Prostate gland (tissue), 2 donors: ENCODE measurements at regions not wholly inside any gene's neighbourhood (a gene's known extent, or its start where the extent isn't known, plus 50 kb on each side); places are given as distances from the start of the nearest gene placed in this dataset.

Source experiments
- DNase-seq: peaks from one replicate; pipeline ENCODE4 v3.0.0-alpha.2; 2019; ENCODE audit warnings: low spot score
- H3K27ac ChIP-seq, 2 donors: fragments of 200-600 bp; sonication (generic); 2 replicates each; pipeline ENCODE4 v1.5.1; 2017 to 2019
- H3K27me3 ChIP-seq: fragments of 200-600 bp; sonication (generic); replicated peaks from 2 replicates; pipeline ENCODE4 v1.5.1; 2019; ENCODE audit not compliant: insufficient read depth
- H3K36me3 ChIP-seq, 2 donors: fragments of 200-600 bp; sonication (generic); 1 replicate in 1 of 2; 2 replicates in 1 of 2; pipeline versions ENCODE4 v1.5.1 to v1.8.1; 2017 to 2019
- H3K4me1 ChIP-seq: fragments of 200-600 bp; sonication (generic); replicated peaks from 2 replicates; pipeline ENCODE4 v1.5.1; 2019
- H3K4me3 ChIP-seq, 2 donors: fragments of 200-600 bp; sonication (generic); 2 replicates each; pipeline ENCODE4 v1.5.1; 2017 to 2019
- H3K9me3 ChIP-seq: fragments of 200-600 bp; sonication (generic); 2 replicates; pipeline ENCODE4 v1.5.1; 2017
- CTCF ChIP-seq, 4 experiments: fragments of 200-600 bp in 2 of 4; fragments of 450-650 bp in 2 of 4; sonication (generic) in 2 of 4; IDR thresholded peaks; 1 replicate in 3 of 4; 2 replicates in 1 of 4; pipeline ENCODE4 v1.5.1; 2016 to 2019; ENCODE audit warnings: antibody characterized with exemption in 4 of 4, mild to moderate bottlenecking in 2 of 4, moderate library complexity in 2 of 4
- POLR2A ChIP-seq: fragments of 450-650 bp; IDR thresholded peaks from one replicate; pipeline ENCODE4 v1.6.1; 2016; ENCODE audit warnings: antibody characterized with exemption, mild to moderate bottlenecking
- POLR2AphosphoS5 ChIP-seq: sonication (generic); formaldehyde crosslinking; IDR thresholded peaks from one replicate; pipeline ENCODE4 v1.6.1; 2017; ENCODE audit warnings: antibody characterized with exemption
- WGBS: methylation state at CpG from one replicate; pipeline ENCODE4 v1.1.5; 2018; 5-methylcytosine and 5-hydroxymethylcytosine counted together
- intact Hi-C: fragments of 100-400 bp; cut with DNase I; formaldehyde crosslinking; loops from one replicate; pipeline ENCODE4 v1.14.2; 2022

DNA sequence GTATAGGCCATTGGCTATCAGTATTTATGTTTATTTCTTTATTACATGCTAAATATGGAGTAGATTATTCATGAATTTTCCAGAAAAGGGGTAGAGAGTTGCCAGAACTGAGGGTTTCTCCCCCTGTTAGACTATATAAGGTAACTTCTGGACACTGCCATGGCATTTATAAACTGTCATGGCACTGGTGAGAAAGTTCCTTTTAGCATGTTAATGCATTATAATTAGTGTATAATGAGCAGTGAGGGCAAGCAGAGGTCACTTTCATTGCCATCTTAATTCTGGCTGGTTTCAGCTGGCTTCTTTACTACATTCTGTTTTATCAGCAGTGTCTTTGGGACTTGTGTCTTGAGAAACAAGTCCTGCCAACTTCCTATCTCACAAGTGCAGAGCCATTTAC, 220.0 kb upstream of the CNR1 start:
- Histone ChIP-seq H3K27ac (no peak overlapping the region), H3K36me3 (no peaks in the 10 kb centered on the region), H3K9me3 (no peaks in the 10 kb centered on the region), H3K27me3 (no peaks in the 10 kb centered on the region), H3K4me1 (no peaks in the 10 kb centered on the region), H3K4me3 (no peak overlapping the region)
- DNase-seq, result no peak
- intact Hi-C loops, result no loop called here
- TF ChIP-seq POLR2A (no peak), CTCF (IDR thresholded peaks at IDR 0.05) (no peak), POLR2AphosphoS5 (no peak)

DNA sequence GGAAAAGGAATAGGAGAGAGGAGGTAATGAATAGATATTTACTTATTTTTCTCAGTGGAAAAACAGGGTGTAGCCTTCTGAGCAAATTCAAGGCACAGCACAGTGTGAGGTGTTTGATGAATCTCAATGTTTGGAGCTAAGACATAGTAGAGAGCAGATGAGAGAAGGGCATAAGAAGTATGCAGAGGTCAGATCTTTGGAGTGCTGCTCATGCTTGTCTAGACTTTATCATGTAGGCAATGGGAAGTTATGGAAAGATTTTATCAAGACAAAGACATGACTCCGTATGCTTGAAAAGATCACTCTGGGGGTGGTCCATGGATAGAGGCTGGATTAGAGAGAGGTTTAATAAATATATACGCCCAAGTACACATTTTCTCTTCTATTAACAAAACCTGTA, 217.0 kb upstream of the CNR1 start:
- Histone ChIP-seq H3K4me1 (no peaks in the 10 kb centered on the region), H3K27me3 (no peaks in the 10 kb centered on the region), H3K36me3 (no peaks in the 10 kb centered on the region), H3K9me3 (no peaks in the 10 kb centered on the region), H3K4me3 (no peak overlapping the region), H3K27ac (no peak overlapping the region)
- no peak for DNase-seq
- WGBS, result 62% methylated on average over 2 of the region's 2 CpGs
- no peak for TF ChIP-seq CTCF (IDR thresholded peaks at IDR 0.05)
- TF ChIP-seq POLR2A, result no peak
- TF ChIP-seq POLR2AphosphoS5, result no peak
- intact Hi-C loops, result no loop called here

DNA sequence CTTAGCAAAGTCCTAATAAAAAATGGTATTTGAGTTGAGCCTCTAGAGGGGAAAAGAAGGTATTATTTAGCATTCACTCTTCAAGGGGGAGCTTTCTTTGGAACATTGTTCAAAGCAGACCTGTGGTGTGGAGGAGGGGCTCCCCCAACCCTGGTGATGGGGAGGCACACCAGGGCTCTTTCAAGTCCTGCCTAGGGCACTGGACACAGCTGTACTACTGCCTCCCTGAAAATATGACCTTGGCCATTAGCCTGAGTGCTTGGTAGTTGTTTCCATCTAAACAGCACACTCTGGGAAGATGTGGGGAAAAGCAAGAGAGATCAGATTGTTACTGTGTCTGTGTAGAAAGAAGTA, 215.1 kb upstream of the CNR1 start:
- TF ChIP-seq POLR2AphosphoS5 (no peak), POLR2A (no peak), CTCF (IDR thresholded peaks at IDR 0.05) (no peak)
- no peaks in the 10 kb centered on the region for H3K36me3 ChIP-seq
- no peak overlapping the region for H3K4me3 ChIP-seq
- no peak overlapping the region for H3K27ac ChIP-seq
- intact Hi-C loops, result no loop called here
- DNase-seq, result no peak
- no peaks in the 10 kb centered on the region for H3K9me3 ChIP-seq
- no peaks in the 10 kb centered on the region for H3K4me1 ChIP-seq
- no peaks in the 10 kb centered on the region for H3K27me3 ChIP-seq

DNA sequence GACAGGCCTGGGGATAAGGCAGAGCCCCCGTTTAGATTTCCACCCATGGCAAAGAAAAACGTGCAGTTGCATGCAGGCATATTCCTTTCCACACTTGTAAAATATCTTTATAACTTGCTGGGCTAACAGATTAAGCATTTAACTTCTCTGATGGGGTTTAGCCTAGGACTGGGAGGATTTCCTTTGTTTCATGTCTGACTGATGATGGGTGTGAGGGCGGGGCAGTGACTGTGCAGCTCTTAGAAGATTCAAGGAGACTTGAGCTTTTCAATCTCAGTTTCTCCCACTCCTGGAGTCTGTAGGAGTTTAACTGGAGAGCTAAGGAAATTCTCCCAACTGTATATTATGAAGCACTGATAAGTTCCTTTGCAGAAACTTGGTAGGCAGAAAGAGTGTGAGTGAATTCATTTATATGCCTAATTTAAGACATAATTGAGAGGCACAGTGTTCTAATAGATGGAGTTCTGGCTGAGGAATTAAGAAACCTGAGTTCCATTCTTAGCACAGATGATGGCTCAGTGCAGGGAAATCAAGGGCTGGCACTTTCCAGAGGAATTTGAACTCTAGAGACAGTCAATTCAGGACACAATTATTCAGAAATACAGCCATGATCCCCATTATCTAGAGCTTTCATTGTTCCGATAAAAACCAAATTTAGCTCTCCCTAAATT, 214.6 kb upstream of the CNR1 start:
- Histone ChIP-seq H3K36me3 (no peaks in the 10 kb centered on the region), H3K9me3 (no peaks in the 10 kb centered on the region), H3K27ac (no peak overlapping the region), H3K4me3 (no peak overlapping the region), H3K4me1 (no peaks in the 10 kb centered on the region), H3K27me3 (no peaks in the 10 kb centered on the region)
- intact Hi-C loops, result no loop called here
- no peak for TF ChIP-seq POLR2A
- DNase-seq, result no peak
- 44% methylated on average over 4 of the region's 4 CpGs for WGBS

GRCh38 chr6:88380083-88380482, 213.9 kb upstream of the CNR1 start:
- intact Hi-C loops, result no loop called here

More at GRCh38 chr6:88380083-88380482, 213.9 kb upstream of the CNR1 start:
- no peaks in the 10 kb centered on the region for H3K4me1 ChIP-seq
- no peak overlapping the region for H3K4me3 ChIP-seq
- H3K9me3 ChIP-seq, result no peaks in the 10 kb centered on the region
- DNase-seq, result no peak
- TF ChIP-seq CTCF (IDR thresholded peaks at IDR 0.05) (no peak), POLR2AphosphoS5 (no peak), POLR2A (no peak)
- no peaks in the 10 kb centered on the region for H3K36me3 ChIP-seq
- H3K27ac ChIP-seq, result no peak overlapping the region
- H3K27me3 ChIP-seq, result no peaks in the 10 kb centered on the region
- WGBS, result 17% methylated on average over 2 of the region's 2 CpGs
